ENCODE measurements at regions not wholly inside any gene's neighbourhood (a gene's known extent, or its start where the extent isn't known, plus 50 kb on each side); places are given as distances from the start of the nearest gene placed in this dataset.
"Not testable (repeated sequence)": the region's sequence is repeated elsewhere in the genome, so short reads cannot be mapped to it uniquely, and the experiment has no call there.

- no peak overlapping the region for H3K4me2 ChIP-seq (ENCODE audit: low read depth, low read length, poor library complexity, severe bottlenecking)
- no peaks in the 10 kb centered on the region for H3K36me3 ChIP-seq (ENCODE audit: low read length)
- H3F3A ChIP-seq (ENCODE audit: insufficient read depth), result peaks cover 29% of the 10 kb centered on the region
- TF ChIP-seq EZH2phosphoT487 (conservative IDR thresholded peaks at IDR 0.05; ENCODE audit: low read length) (no peak), CTCF (IDR thresholded peaks at IDR 0.05; ENCODE audit: insufficient read depth, low read length, poor library complexity, severe bottlenecking) (no peak)
- no peaks in the 10 kb centered on the region for H3K9me2 ChIP-seq (replicated peaks; ENCODE audit: insufficient read depth, low read length)
- no peak overlapping the region for H3K27ac ChIP-seq (ENCODE audit: low read depth, low read length)
- no peaks in the 10 kb centered on the region for H3K79me2 ChIP-seq (ENCODE audit: insufficient read depth, low read length)
- H3K4me3 ChIP-seq (ENCODE audit: insufficient read depth, low read length, poor library complexity, severe bottlenecking), result no peak overlapping the region
- no peak overlapping the region for H3K9ac ChIP-seq (ENCODE audit: low read length)
- H3K27me3 ChIP-seq (ENCODE audit: low read length), result no peaks in the 10 kb centered on the region
- no peak overlapping the region for H2AFZ ChIP-seq (ENCODE audit: low read depth, low read length, severe bottlenecking)
- no peaks in the 10 kb centered on the region for H4K20me1 ChIP-seq (ENCODE audit: low read depth, low read length)
- no peaks in the 10 kb centered on the region for H3K9me3 ChIP-seq (ENCODE audit: insufficient read depth, low read length)
Measured at GRCh38 chr6:26186652-26187051, 99.4 kb downstream of the HFE start.

GRCh38 chr6:26187292-26187691, 100.1 kb downstream of the HFE start:
- H3K4me2 ChIP-seq (ENCODE audit: low read depth, low read length, poor library complexity, severe bottlenecking), result peak overlapping the region; percentile 55
- H3K27me3 ChIP-seq (ENCODE audit: low read length), result no peaks in the 10 kb centered on the region
- no peaks in the 10 kb centered on the region for H3K79me2 ChIP-seq (ENCODE audit: insufficient read depth, low read length)
- H3K4me3 ChIP-seq (ENCODE audit: insufficient read depth, low read length, poor library complexity, severe bottlenecking), result no peak overlapping the region
- H3F3A ChIP-seq (ENCODE audit: insufficient read depth), result peaks cover 29% of the 10 kb centered on the region
- TF ChIP-seq CTCF (IDR thresholded peaks at IDR 0.05; ENCODE audit: insufficient read depth, low read length, poor library complexity, severe bottlenecking), result no peak
- no peak for TF ChIP-seq EZH2phosphoT487 (conservative IDR thresholded peaks at IDR 0.05; ENCODE audit: low read length)
- no peaks in the 10 kb centered on the region for H3K9me3 ChIP-seq (ENCODE audit: insufficient read depth, low read length)
- H3K36me3 ChIP-seq (ENCODE audit: low read length), result no peaks in the 10 kb centered on the region
- H3K27ac ChIP-seq (ENCODE audit: low read depth, low read length), result peak overlapping the region; percentile 82
- H3K9me2 ChIP-seq (replicated peaks; ENCODE audit: insufficient read depth, low read length), result no peaks in the 10 kb centered on the region
- no peak overlapping the region for H2AFZ ChIP-seq (ENCODE audit: low read depth, low read length, severe bottlenecking)
- no peak overlapping the region for H3K9ac ChIP-seq (ENCODE audit: low read length)
- no peaks in the 10 kb centered on the region for H4K20me1 ChIP-seq (ENCODE audit: low read depth, low read length)

DNA sequence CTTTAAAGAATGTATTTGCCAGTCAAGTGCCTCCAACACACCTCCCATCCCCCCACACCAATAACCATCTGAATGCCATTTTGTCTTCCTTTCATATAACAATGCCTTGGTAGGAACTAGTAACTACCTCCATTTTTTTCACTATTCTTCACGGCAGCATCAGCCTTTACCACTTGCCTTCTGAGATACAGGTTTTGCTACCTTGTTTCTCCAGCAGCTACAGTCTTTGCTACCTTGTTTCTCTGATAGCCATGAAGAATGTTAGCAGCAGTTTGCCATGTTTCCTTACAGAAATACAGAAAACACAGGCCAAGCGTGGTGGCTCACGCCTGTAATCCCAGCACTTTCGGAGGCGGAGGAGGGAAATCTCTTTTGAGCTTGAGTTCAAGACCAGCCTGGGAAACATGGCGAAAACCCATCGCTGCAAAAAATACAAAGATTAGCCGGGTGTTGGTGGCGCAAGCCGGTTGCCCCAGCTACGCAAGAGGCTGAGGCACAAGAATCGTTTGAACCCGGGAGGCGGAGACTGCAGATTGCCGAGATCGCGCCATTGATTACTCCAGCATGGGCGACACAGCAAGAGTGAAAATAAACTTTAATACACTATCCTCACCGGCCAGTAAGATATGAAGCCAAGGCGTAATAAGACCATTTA, 100.9 kb downstream of the HFE start:
- Histone ChIP-seq H3K9me2 (replicated peaks; ENCODE audit: insufficient read depth, low read length) (no peaks in the 10 kb centered on the region), H3K79me2 (ENCODE audit: insufficient read depth, low read length) (no peaks in the 10 kb centered on the region), H3F3A (ENCODE audit: insufficient read depth) (peaks cover 32% of the 10 kb centered on the region), H3K4me3 (ENCODE audit: insufficient read depth, low read length, poor library complexity, severe bottlenecking) (peak overlapping the region; percentile 46), H2AFZ (ENCODE audit: low read depth, low read length, severe bottlenecking) (peak overlapping the region; percentile 12), H3K9ac (ENCODE audit: low read length) (peak overlapping the region; percentile 53), H4K20me1 (ENCODE audit: low read depth, low read length) (no peaks in the 10 kb centered on the region), H3K9me3 (ENCODE audit: insufficient read depth, low read length) (no peaks in the 10 kb centered on the region), H3K27me3 (ENCODE audit: low read length) (no peaks in the 10 kb centered on the region), H3K36me3 (ENCODE audit: low read length) (no peaks in the 10 kb centered on the region), H3K4me2 (ENCODE audit: low read depth, low read length, poor library complexity, severe bottlenecking) (peak overlapping the region; percentile 55), H3K27ac (ENCODE audit: low read depth, low read length) (peak overlapping the region; percentile 82)
- TF ChIP-seq CTCF (IDR thresholded peaks at IDR 0.05; ENCODE audit: insufficient read depth, low read length, poor library complexity, severe bottlenecking), result no peak
- TF ChIP-seq EZH2phosphoT487 (conservative IDR thresholded peaks at IDR 0.05; ENCODE audit: low read length), result no peak

GRCh38 chr6:26191512-26191911, 104.3 kb downstream of the HFE start:
- H4K20me1 ChIP-seq (ENCODE audit: low read depth, low read length); H3K79me2 ChIP-seq (ENCODE audit: insufficient read depth, low read length); H3K9me3 ChIP-seq (ENCODE audit: insufficient read depth, low read length); H3K9me2 ChIP-seq (replicated peaks; ENCODE audit: insufficient read depth, low read length); H3K4me2 ChIP-seq (ENCODE audit: low read depth, low read length, poor library complexity, severe bottlenecking); H3K27ac ChIP-seq (ENCODE audit: low read depth, low read length); H3K36me3 ChIP-seq (ENCODE audit: low read length); H3K27me3 ChIP-seq (ENCODE audit: low read length); H3K4me3 ChIP-seq (ENCODE audit: insufficient read depth, low read length, poor library complexity, severe bottlenecking); H2AFZ ChIP-seq (ENCODE audit: low read depth, low read length, severe bottlenecking); H3K9ac ChIP-seq (ENCODE audit: low read length): not testable (repeated sequence)
- peaks cover 63% of the 10 kb centered on the region for H3F3A ChIP-seq (ENCODE audit: insufficient read depth)

Data from SU-DHL-6 (cell line).